CD4-positive, alpha-beta T cell (primary cell): ENCODE measurements at regions not wholly inside any gene's neighbourhood (a gene's known extent, or its start where the extent isn't known, plus 50 kb on each side); places are given as distances from the start of the nearest gene placed in this dataset.

Experiments
- ATAC-seq: fragments of 200-7000 bp; cut with Tn5 transposase; one replicate; pipeline ENCODE4 v1.10.0; 2022; ENCODE audit warnings: mild to moderate bottlenecking; ENCODE audit not compliant: poor library complexity
- CTCF ChIA-PET: fragments of 350-600 bp; sonication (Branson Sonifier 250); formaldehyde crosslinking; loops from one replicate; lab custom pipeline; 2021; ENCODE audit warnings: antibody characterized with exemption, inconsistent platforms; lab: Charles Lee
- POLR2A ChIA-PET: fragments of 350-600 bp; sonication (Branson Sonifier 250); formaldehyde crosslinking; loops from one replicate; lab custom pipeline; 2021; ENCODE audit warnings: antibody characterized with exemption, inconsistent platforms; lab: Charles Lee
- DNase-seq, 14 experiments: peaks; one replicate each; pipeline ENCODE4 v3.0.0-alpha.2; 2013 to 2020; ENCODE audit warnings: mixed read lengths in 2 of 14
- H3K27ac ChIP-seq, 2 donors: one replicate each; pipeline versions ENCODE4 v1.5.1 to v1.7.0; 2013; ENCODE audit warnings: low read length in 2 of 2, low read depth in 1 of 2, mild to moderate bottlenecking in 1 of 2
- H3K27me3 ChIP-seq, 2 experiments: 1 replicate in 1 of 2; 2 replicates in 1 of 2; pipeline versions ENCODE4 v1.6.1 to v1.7.0; 2013; ENCODE audit warnings: low read length in 2 of 2, control low read depth in 1 of 2, mild to moderate bottlenecking in 1 of 2, moderate library complexity in 1 of 2; ENCODE audit not compliant: insufficient read depth in 2 of 2, control insufficient read depth in 1 of 2
- H3K36me3 ChIP-seq: one replicate; pipeline ENCODE4 v1.6.1; 2013; ENCODE audit warnings: low read length, control low read depth; ENCODE audit not compliant: insufficient read depth
- H3K4me1 ChIP-seq: one replicate; pipeline ENCODE4 v1.6.1; 2013; ENCODE audit warnings: low read length, control low read depth; ENCODE audit not compliant: insufficient read depth
- H3K4me3 ChIP-seq: one replicate; pipeline ENCODE4 v1.5.1; 2013; ENCODE audit warnings: mild to moderate bottlenecking, low read length, moderate library complexity
- H3K9me3 ChIP-seq, 2 experiments: 1 replicate in 1 of 2; 2 replicates in 1 of 2; pipeline versions ENCODE4 v1.6.1 to v1.7.0; 2013; ENCODE audit warnings: low read length in 2 of 2, mild to moderate bottlenecking in 2 of 2, control low read depth in 1 of 2, moderate library complexity in 1 of 2; ENCODE audit not compliant: control insufficient read depth in 1 of 2, insufficient read depth in 1 of 2
- H3K27ac Mint-ChIP-seq: one replicate; pipeline ENCODE4 v1.8.0; 2020; ENCODE audit warnings: mixed read lengths
- H3K27me3 Mint-ChIP-seq: one replicate; pipeline ENCODE4 v1.8.0; 2021; ENCODE audit warnings: mixed read lengths
- H3K36me3 Mint-ChIP-seq: one replicate; pipeline ENCODE4 v1.8.0; 2021; ENCODE audit warnings: low read depth, mixed read lengths
- H3K4me1 Mint-ChIP-seq: one replicate; pipeline ENCODE4 v1.8.0; 2021; ENCODE audit warnings: low read depth, mixed read lengths
- H3K4me3 Mint-ChIP-seq: one replicate; pipeline ENCODE4 v1.8.0; 2020; ENCODE audit warnings: mild to moderate bottlenecking, mixed read lengths
- H3K9me3 Mint-ChIP-seq: one replicate; pipeline ENCODE4 v1.8.0; 2020; ENCODE audit warnings: mixed read lengths
- intact Hi-C, 2 experiments: fragments of 100-400 bp; cut with DNase I in 1 of 2; cut with micrococcal nuclease in 1 of 2; formaldehyde crosslinking; loops; one replicate each; pipeline versions ENCODE4 v1.15.1 to v1.9.0; 2023 to 2025; cut with DNase I, micrococcal nuclease
- TF ChIP-seq, protein P1 (sequence below): fragments of 200-600 bp; IDR thresholded peaks from one replicate; pipeline ENCODE4 v1.8.0; 2022; ENCODE audit warnings: antibody characterized with exemption, mild to moderate bottlenecking

DNA sequence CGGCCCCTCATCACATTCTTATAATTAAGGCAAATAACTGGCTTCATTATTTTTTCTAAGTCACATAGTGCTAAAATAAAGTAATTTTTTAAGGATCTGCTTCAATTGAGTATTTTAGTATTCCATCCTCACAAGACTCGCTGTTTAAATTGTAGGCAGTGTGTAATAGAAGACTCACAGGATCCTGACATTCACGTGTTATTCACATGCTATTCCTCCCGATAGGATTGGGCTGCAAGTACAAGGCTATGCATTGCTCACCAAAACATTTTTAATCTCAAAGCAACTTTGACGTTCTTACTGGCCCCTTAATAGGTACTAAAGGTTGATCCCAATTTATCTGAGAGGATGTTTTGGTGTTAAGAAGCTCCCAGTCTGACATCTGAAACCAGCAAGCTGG lies 127.6 kb upstream of the L3MBTL4 start:
- Mint-ChIP-seq H3K36me3 (no peaks in the 10 kb centered on the region), H3K27ac (no peak overlapping the region), H3K4me3 (no peak overlapping the region), H3K27me3 (no peaks in the 10 kb centered on the region), H3K4me1 (no peaks in the 10 kb centered on the region), H3K9me3 (no peaks in the 10 kb centered on the region)
- DNase-seq (no peak), ATAC-seq (no peak)
- TF ChIP-seq, protein P1, sequence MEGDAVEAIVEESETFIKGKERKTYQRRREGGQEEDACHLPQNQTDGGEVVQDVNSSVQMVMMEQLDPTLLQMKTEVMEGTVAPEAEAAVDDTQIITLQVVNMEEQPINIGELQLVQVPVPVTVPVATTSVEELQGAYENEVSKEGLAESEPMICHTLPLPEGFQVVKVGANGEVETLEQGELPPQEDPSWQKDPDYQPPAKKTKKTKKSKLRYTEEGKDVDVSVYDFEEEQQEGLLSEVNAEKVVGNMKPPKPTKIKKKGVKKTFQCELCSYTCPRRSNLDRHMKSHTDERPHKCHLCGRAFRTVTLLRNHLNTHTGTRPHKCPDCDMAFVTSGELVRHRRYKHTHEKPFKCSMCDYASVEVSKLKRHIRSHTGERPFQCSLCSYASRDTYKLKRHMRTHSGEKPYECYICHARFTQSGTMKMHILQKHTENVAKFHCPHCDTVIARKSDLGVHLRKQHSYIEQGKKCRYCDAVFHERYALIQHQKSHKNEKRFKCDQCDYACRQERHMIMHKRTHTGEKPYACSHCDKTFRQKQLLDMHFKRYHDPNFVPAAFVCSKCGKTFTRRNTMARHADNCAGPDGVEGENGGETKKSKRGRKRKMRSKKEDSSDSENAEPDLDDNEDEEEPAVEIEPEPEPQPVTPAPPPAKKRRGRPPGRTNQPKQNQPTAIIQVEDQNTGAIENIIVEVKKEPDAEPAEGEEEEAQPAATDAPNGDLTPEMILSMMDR: no peak
- Histone ChIP-seq H3K9me3 (no peaks in the 10 kb centered on the region), H3K27ac (no peak overlapping the region), H3K27me3 (no peaks in the 10 kb centered on the region), H3K36me3 (no peaks in the 10 kb centered on the region), H3K4me1 (no peaks in the 10 kb centered on the region), H3K4me3 (no peak overlapping the region)
- intact Hi-C loops: no loop called here
- ChIA-PET CTCF (no interaction called here), POLR2A (no interaction called here)

DNA sequence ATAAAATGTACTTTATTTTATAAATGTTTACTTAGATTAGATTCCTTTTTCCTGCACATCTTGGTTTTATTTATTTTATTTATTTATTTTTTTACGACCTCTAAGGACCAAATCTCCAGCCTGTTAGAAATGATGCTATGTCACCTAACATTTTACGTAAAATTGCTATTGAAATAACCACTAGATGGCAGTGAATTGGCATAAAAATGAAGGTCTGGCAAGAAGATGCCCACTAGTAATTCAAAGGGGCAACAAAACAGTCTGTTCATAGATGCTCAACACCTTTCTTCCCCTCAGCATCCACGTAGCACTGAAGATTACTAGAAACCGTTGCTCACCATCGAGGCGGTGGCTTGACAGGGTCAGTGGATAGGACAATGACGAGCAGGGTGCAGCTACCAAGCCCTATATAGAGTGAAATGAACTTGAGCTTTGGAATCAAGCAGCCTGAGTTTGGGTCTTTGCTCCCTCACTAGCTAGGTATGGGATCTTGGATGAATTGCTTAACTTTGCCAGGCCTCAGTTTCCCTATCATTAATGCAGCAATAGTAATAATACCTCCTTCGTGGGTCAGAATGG lies 128.7 kb upstream of the L3MBTL4 start:
- Histone ChIP-seq H3K36me3 (no peaks in the 10 kb centered on the region), H3K27ac (no peak overlapping the region), H3K4me3 (no peak overlapping the region), H3K27me3 (no peaks in the 10 kb centered on the region), H3K4me1 (no peaks in the 10 kb centered on the region), H3K9me3 (no peaks in the 10 kb centered on the region)
- DNase-seq (no peak), ATAC-seq (no peak)
- no peaks in the 10 kb centered on the region for H3K36me3 Mint-ChIP-seq
- TF ChIP-seq, protein P1: no peak
- H3K4me1 Mint-ChIP-seq: no peaks in the 10 kb centered on the region
- H3K4me3 Mint-ChIP-seq: no peak overlapping the region
- no peak overlapping the region for H3K27ac Mint-ChIP-seq
- intact Hi-C loops: no loop called here
- POLR2A ChIA-PET: no interaction called here
- H3K27me3 Mint-ChIP-seq: no peaks in the 10 kb centered on the region
- no peaks in the 10 kb centered on the region for H3K9me3 Mint-ChIP-seq
- CTCF ChIA-PET: no interaction called here

DNA sequence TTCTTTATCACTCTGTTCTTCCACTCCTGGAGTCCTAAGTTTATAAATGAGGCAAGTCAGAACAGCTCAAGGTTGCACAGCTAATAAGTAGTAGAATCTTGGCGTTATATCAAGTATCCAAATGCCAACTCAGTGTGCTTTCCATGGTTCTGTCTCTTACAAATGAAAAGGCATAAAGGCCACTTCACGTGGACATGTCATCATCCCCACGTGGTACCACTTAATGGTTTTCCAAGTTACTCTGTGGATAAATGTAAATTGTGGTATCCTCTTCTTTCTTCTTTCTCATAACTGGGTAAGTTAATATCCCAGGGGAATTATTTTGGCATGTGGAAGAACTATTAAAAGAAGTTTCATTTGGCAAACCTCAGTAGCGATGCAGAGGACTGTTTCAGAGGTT lies 131.5 kb upstream of the L3MBTL4 start:
- Mint-ChIP-seq H3K9me3 (no peaks in the 10 kb centered on the region), H3K4me3 (no peak overlapping the region), H3K4me1 (no peaks in the 10 kb centered on the region), H3K36me3 (no peaks in the 10 kb centered on the region), H3K27me3 (no peaks in the 10 kb centered on the region), H3K27ac (no peak overlapping the region)
- ChIA-PET CTCF (no interaction called here), POLR2A (no interaction called here)
- ATAC-seq: no peak
- H3K36me3 ChIP-seq: no peaks in the 10 kb centered on the region
- TF ChIP-seq, protein P1: no peak
- no peak for DNase-seq
- H3K27ac ChIP-seq: no peak overlapping the region
- no peak overlapping the region for H3K4me3 ChIP-seq
- peaks cover 0 to 8% of the 10 kb centered on the region in 2 experiments for H3K9me3 ChIP-seq
- H3K27me3 ChIP-seq: no peaks in the 10 kb centered on the region
- intact Hi-C loops: no loop called here
- H3K4me1 ChIP-seq: no peaks in the 10 kb centered on the region
